Caco-2 (cell line): ENCODE measurements at regions not wholly inside any gene's neighbourhood (a gene's known extent, or its start where the extent isn't known, plus 50 kb on each side); places are given as distances from the start of the nearest gene placed in this dataset.

Source experiments
- BruUV-seq: library from RNA; stranded (reverse); fragments of 400-500 nt; replicated peaks from 2 replicates; lab custom pipeline; 2021; lab: Mats Ljungman, UMichigan
- CTCF ChIA-PET: fragments of 300-600 bp; sonication (Branson Sonifier 250); formaldehyde crosslinking; loops from one replicate; lab custom pipeline; 2022; ENCODE audit warnings: antibody characterized with exemption; lab: Charles Lee
- POLR2A ChIA-PET: fragments of 300-600 bp; sonication (Branson Sonifier 250); formaldehyde crosslinking; loops from one replicate; lab custom pipeline; 2022; ENCODE audit warnings: antibody characterized with exemption; lab: Charles Lee
- DNase-seq, 2 experiments: peaks; one replicate each; pipeline versions ENCODE4 v3.0.0 to v3.0.0-alpha.2; 2020 to 2022
- H3K27me3 ChIP-seq: replicated peaks from 2 replicates; pipeline ENCODE4 v1.6.0; 2011; ENCODE audit warnings: low read length; ENCODE audit not compliant: control insufficient read depth, insufficient read depth
- H3K36me3 ChIP-seq: 2 replicates; pipeline ENCODE4 v1.5.1; 2011; ENCODE audit warnings: low read length; ENCODE audit not compliant: control insufficient read depth, insufficient read depth
- H3K4me1 ChIP-seq: fragments of 250-450 bp; sonication (Bioruptor Pico); 2 replicates; pipeline ENCODE4 v1.5.1; 2020; ENCODE audit warnings: mild to moderate bottlenecking
- H3K4me3 ChIP-seq: 2 replicates; pipeline ENCODE4 v1.5.1; 2011; ENCODE audit warnings: low read depth, mild to moderate bottlenecking, control low read depth, low read length
- H3K9me3 ChIP-seq: fragments of 250-450 bp; sonication (Bioruptor Pico); 2 replicates; pipeline ENCODE4 v1.5.1; 2020; ENCODE audit warnings: mild to moderate bottlenecking, moderate library complexity
- H3K27ac Mint-ChIP-seq: one replicate; pipeline ENCODE4 v1.8.0; 2022; ENCODE audit warnings: mixed read lengths; ENCODE audit not compliant: unreplicated experiment
- H3K27me3 Mint-ChIP-seq: one replicate; pipeline ENCODE4 v1.8.0; 2022; ENCODE audit warnings: mixed read lengths; ENCODE audit not compliant: insufficient read depth, unreplicated experiment
- H3K36me3 Mint-ChIP-seq: one replicate; pipeline ENCODE4 v1.8.0; 2022; ENCODE audit warnings: mild to moderate bottlenecking, mixed read lengths; ENCODE audit not compliant: insufficient read depth, unreplicated experiment
- H3K4me1 Mint-ChIP-seq: one replicate; pipeline ENCODE4 v1.8.0; 2022; ENCODE audit warnings: low read depth, mixed read lengths; ENCODE audit not compliant: unreplicated experiment
- H3K4me3 Mint-ChIP-seq: one replicate; pipeline ENCODE4 v1.8.0; 2022; ENCODE audit warnings: mild to moderate bottlenecking, moderate library complexity, mixed read lengths; ENCODE audit not compliant: unreplicated experiment
- H3K9me3 Mint-ChIP-seq: one replicate; pipeline ENCODE4 v1.8.0; 2022; ENCODE audit warnings: mixed read lengths; ENCODE audit not compliant: unreplicated experiment
- intact Hi-C: fragments of 100-400 bp; cut with micrococcal nuclease; formaldehyde crosslinking; loops from one replicate; pipeline ENCODE4 v1.10.0; 2022; ENCODE audit not compliant: unreplicated experiment
- TF ChIP-seq, protein P1 (sequence below), 2 experiments: fragments of 200-600 bp in 1 of 2; IDR thresholded peaks; 1 replicate in 1 of 2; 2 replicates in 1 of 2; pipeline versions ENCODE4 v1.5.1 to v1.8.0; 2011 to 2022; ENCODE audit warnings: antibody characterized with exemption in 1 of 2, control low read depth in 1 of 2, inconsistent platforms in 1 of 2, low read depth in 1 of 2, low read length in 1 of 2, mild to moderate bottlenecking in 1 of 2, moderate library complexity in 1 of 2; ENCODE audit not compliant: insufficient read depth in 1 of 2, severe bottlenecking in 1 of 2, unreplicated experiment in 1 of 2

DNA sequence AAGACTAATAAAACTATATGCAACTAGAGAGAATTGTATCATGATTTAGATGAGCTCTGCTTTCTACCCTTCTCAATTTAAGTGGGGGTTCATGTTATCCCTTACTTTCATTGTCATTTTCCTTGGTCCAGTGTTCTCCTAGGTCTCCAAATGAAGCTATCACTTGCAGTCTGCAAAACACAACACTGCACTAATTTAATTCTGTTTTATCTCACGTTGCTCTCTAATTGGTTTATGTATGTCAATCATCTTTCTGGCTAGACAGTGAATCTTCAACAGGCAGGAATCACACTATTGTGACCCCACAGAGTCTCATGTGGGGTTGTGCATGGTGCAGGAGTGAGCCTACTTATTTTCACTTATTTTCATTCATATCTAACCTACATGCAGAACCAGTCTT, 348.3 kb upstream of the SYT4 start:
- H3K4me1 Mint-ChIP-seq, result no peaks in the 10 kb centered on the region
- no peak overlapping the region for H3K27ac Mint-ChIP-seq
- ChIA-PET POLR2A (no interaction called here), CTCF (no interaction called here)
- no peaks in the 10 kb centered on the region for H3K9me3 ChIP-seq
- no peaks in the 10 kb centered on the region for H3K9me3 Mint-ChIP-seq
- no peak overlapping the region for H3K4me3 ChIP-seq
- H3K27me3 Mint-ChIP-seq, result peaks cover 2% of the 10 kb centered on the region
- intact Hi-C loops, result no loop called here
- DNase-seq, result no peak
- H3K4me1 ChIP-seq, result no peaks in the 10 kb centered on the region
- TF ChIP-seq, protein P1, sequence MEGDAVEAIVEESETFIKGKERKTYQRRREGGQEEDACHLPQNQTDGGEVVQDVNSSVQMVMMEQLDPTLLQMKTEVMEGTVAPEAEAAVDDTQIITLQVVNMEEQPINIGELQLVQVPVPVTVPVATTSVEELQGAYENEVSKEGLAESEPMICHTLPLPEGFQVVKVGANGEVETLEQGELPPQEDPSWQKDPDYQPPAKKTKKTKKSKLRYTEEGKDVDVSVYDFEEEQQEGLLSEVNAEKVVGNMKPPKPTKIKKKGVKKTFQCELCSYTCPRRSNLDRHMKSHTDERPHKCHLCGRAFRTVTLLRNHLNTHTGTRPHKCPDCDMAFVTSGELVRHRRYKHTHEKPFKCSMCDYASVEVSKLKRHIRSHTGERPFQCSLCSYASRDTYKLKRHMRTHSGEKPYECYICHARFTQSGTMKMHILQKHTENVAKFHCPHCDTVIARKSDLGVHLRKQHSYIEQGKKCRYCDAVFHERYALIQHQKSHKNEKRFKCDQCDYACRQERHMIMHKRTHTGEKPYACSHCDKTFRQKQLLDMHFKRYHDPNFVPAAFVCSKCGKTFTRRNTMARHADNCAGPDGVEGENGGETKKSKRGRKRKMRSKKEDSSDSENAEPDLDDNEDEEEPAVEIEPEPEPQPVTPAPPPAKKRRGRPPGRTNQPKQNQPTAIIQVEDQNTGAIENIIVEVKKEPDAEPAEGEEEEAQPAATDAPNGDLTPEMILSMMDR (IDR thresholded peaks at IDR 0.05; ENCODE audit: insufficient read depth in 1 of 2, low read depth in 1 of 2, low read length in 1 of 2, severe bottlenecking in 1 of 2, unreplicated experiment in 1 of 2), result no peak
- no peaks in the 10 kb centered on the region for H3K36me3 ChIP-seq
- no peaks in the 10 kb centered on the region for H3K27me3 ChIP-seq
- no peaks in the 10 kb centered on the region for H3K36me3 Mint-ChIP-seq
- BruUV-seq, result no TSS peak
- no peak overlapping the region for H3K4me3 Mint-ChIP-seq

DNA sequence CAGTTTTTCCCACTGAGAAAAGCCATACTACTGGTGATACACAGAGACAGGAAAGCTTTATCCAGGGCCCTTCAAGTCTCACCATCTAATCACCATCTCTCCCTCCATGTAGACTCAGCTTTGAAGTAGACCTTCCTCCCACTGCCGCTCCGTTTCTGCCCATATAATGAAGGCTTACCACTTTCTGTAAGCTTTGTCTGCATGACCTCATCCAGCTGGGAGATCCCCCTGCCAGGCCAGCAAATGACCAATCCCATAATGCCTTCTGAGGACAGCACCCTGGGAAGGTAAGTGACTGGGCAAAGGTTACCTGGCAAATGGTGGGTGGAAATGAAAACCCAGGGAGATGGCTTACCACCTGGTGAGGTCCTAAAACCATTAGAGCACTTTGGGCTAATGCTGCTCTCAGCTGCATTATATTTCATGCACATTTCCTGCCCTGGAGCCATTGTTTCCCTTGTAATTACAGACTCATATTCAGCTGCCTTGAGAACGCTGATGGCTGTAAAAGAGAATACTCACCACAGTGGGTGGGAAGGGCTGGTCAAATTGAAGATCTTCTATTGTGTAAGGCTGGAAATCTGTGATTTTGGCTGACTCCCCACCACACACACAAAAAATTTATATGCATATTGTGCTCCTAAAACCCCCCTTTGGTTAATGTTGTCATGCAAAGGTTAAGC, 350.7 kb upstream of the SYT4 start:
- POLR2A ChIA-PET, result no interaction called here
- Histone ChIP-seq H3K4me1 (no peaks in the 10 kb centered on the region), H3K36me3 (no peaks in the 10 kb centered on the region), H3K9me3 (no peaks in the 10 kb centered on the region), H3K27me3 (no peaks in the 10 kb centered on the region), H3K4me3 (no peak overlapping the region)
- no peaks in the 10 kb centered on the region for H3K4me1 Mint-ChIP-seq
- H3K9me3 Mint-ChIP-seq, result no peaks in the 10 kb centered on the region
- H3K27ac Mint-ChIP-seq, result no peak overlapping the region
- H3K36me3 Mint-ChIP-seq, result no peaks in the 10 kb centered on the region
- no TSS peak for BruUV-seq
- intact Hi-C loops, result no loop called here
- H3K27me3 Mint-ChIP-seq, result peaks cover 2% of the 10 kb centered on the region
- DNase-seq, result peak in 1 of 2 experiments; percentile 15
- CTCF ChIA-PET, result no interaction called here
- TF ChIP-seq, protein P1 (IDR thresholded peaks at IDR 0.05; ENCODE audit: insufficient read depth in 1 of 2, low read depth in 1 of 2, low read length in 1 of 2, severe bottlenecking in 1 of 2, unreplicated experiment in 1 of 2), result no peak
- no peak overlapping the region for H3K4me3 Mint-ChIP-seq

DNA sequence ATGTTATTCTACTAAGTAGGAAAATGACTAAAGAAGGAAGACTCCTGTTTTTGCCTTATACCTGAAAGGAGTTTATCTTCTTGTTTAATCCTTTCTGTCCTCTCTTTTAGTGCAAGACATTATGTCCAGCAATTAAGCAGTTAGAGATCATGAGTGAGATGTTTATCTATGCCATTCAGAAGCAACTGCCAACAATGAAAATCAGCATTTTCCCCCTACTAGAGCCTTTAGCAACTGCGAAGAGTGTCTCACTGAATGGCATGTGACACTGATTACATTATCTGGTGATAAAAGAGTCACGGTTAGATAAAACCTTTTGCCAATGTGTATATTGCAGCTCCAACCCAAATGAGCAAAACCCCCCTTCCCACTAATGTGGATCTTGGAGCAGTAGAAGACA, 357.7 kb upstream of the SYT4 start:
- Mint-ChIP-seq H3K4me1 (no peaks in the 10 kb centered on the region), H3K4me3 (no peak overlapping the region), H3K36me3 (no peaks in the 10 kb centered on the region), H3K27me3 (peaks cover 2% of the 10 kb centered on the region), H3K9me3 (no peaks in the 10 kb centered on the region), H3K27ac (no peak overlapping the region)
- Histone ChIP-seq H3K27me3 (no peaks in the 10 kb centered on the region), H3K36me3 (no peaks in the 10 kb centered on the region), H3K4me1 (no peaks in the 10 kb centered on the region), H3K4me3 (no peak overlapping the region), H3K9me3 (no peaks in the 10 kb centered on the region)
- TF ChIP-seq, protein P1 (IDR thresholded peaks at IDR 0.05; ENCODE audit: insufficient read depth in 1 of 2, low read depth in 1 of 2, low read length in 1 of 2, severe bottlenecking in 1 of 2, unreplicated experiment in 1 of 2), result no peak
- intact Hi-C loops, result no loop called here
- CTCF ChIA-PET, result no interaction called here
- BruUV-seq, result no TSS peak
- POLR2A ChIA-PET, result no interaction called here
- no peak for DNase-seq
